SJCRH30 (cell line): ENCODE measurements at regions not wholly inside any gene's neighbourhood (a gene's known extent, or its start where the extent isn't known, plus 50 kb on each side); places are given as distances from the start of the nearest gene placed in this dataset.
"Not testable (repeated sequence)": the region's sequence is repeated elsewhere in the genome, so short reads cannot be mapped to it uniquely, and the experiment has no call there.

Experiments
- DNase-seq, 2 experiments: peaks; one replicate each; pipeline ENCODE4 v3.0.0-alpha.2; 2015 to 2020
- H3K27ac ChIP-seq: fragments of 250-450 bp; sonication (Bioruptor Pico); 2 replicates; pipeline ENCODE4 v1.5.1; 2020; ENCODE audit warnings: mild to moderate bottlenecking, moderate library complexity
- H3K27me3 ChIP-seq: fragments of 250-450 bp; sonication (Bioruptor Pico); 2 replicates; pipeline ENCODE4 v1.5.1; 2020; ENCODE audit warnings: mild to moderate bottlenecking, moderate library complexity
- H3K36me3 ChIP-seq: fragments of 250-450 bp; sonication (Bioruptor Pico); 2 replicates; pipeline ENCODE4 v1.5.1; 2020; ENCODE audit warnings: mild to moderate bottlenecking, moderate library complexity
- H3K4me1 ChIP-seq: fragments of 250-450 bp; sonication (Bioruptor Pico); 2 replicates; pipeline ENCODE4 v1.5.1; 2020; ENCODE audit warnings: mild to moderate bottlenecking, moderate library complexity
- H3K4me3 ChIP-seq: fragments of 250-450 bp; sonication (Bioruptor Pico); 2 replicates; pipeline ENCODE4 v1.5.1; 2020; ENCODE audit warnings: mild to moderate bottlenecking, moderate library complexity
- H3K9me3 ChIP-seq: fragments of 250-450 bp; sonication (Bioruptor Pico); replicated peaks from 2 replicates; pipeline ENCODE4 v1.5.1; 2020; ENCODE audit warnings: mild to moderate bottlenecking, moderate library complexity

DNA sequence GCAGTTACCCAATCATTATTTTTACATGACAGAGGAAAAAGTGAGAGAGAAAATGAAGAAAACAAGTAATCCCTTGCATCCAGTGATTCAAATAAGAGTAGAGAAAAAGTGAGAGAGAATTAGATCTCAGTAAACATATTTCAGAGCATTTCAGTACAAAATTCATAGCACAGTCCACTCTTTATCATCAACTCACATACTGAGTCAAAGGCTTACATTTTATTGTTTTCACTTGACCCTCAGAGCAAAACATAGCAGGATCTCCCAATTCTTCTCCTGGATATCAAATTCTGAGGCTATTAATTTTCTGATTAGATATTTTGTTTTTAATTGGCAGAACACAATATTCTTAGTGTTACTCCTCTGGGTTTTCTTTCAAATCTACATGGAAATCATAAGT lies 1568.3 kb upstream of the PRR20A start:
- no peak for DNase-seq
- Histone ChIP-seq H3K36me3 (no peaks in the 10 kb centered on the region), H3K9me3 (no peaks in the 10 kb centered on the region), H3K4me1 (no peaks in the 10 kb centered on the region), H3K4me3 (no peak overlapping the region), H3K27ac (no peak overlapping the region), H3K27me3 (no peaks in the 10 kb centered on the region)

DNA sequence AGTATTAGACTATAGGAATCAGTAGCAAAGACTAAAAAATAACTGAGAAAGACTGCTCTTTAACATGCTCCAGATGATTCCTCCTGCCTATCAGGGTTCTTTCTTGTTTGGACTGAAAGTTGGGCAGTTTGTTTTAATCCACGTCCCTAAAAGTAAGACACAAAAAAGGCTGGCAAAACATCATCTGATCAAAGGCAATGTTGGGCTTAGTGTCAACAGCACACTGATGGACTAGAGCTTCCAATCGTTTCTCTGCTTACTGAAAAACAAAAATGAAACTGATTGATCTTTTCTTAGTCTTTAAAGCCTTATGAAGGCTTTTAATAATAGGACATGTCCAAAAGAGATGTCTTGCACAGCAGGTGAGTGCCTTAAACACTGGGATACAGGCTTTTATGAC lies 1567.9 kb upstream of the PRR20A start:
- Histone ChIP-seq H3K4me1 (no peaks in the 10 kb centered on the region), H3K4me3 (no peak overlapping the region), H3K9me3 (no peaks in the 10 kb centered on the region), H3K36me3 (no peaks in the 10 kb centered on the region), H3K27ac (no peak overlapping the region), H3K27me3 (no peaks in the 10 kb centered on the region)
- no peak for DNase-seq

DNA sequence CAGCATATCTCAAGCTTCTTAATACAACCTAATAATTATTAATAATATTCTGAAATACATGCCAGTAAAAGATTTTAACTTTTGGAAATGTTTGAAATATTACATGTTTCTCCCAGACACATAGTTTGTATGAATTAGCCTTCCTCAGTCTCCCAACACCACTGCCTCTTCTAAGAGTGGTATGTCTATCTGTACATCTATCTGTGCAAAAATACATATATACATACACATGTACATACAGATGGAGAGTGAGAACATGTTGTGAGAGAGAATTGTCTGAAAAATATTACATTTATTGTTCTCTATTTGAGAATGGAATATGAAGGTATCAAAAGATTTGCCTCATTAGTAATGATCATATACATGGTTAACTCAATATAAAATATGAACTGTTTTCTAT lies 1567.2 kb upstream of the PRR20A start:
- Histone ChIP-seq H3K36me3 (no peaks in the 10 kb centered on the region), H3K9me3 (no peaks in the 10 kb centered on the region), H3K4me3 (no peak overlapping the region), H3K27me3 (no peaks in the 10 kb centered on the region), H3K4me1 (no peaks in the 10 kb centered on the region), H3K27ac (no peak overlapping the region)
- no peak for DNase-seq

DNA sequence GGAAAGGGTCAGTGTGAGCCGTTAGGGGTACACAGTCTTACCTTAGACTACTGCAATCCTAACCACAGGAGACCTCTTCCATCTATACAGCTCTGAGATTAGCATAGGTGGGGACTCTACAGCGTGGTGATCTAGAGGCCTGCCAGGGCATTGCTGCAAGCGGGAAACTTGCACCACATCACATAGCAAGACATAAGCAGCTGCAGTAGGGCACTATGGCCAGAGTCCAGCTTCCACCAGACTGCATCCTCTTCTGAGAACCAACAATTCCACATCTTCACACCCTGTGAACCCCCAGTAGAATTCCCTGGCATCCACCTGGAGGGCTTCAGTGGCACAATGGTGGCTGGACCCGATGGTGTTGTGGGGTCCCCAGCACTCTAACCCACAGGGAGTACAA lies 1564.3 kb upstream of the PRR20A start:
- no peaks in the 10 kb centered on the region for H3K36me3 ChIP-seq
- H3K4me3 ChIP-seq: no peak overlapping the region
- no peaks in the 10 kb centered on the region for H3K9me3 ChIP-seq
- H3K4me1 ChIP-seq: no peaks in the 10 kb centered on the region
- no peaks in the 10 kb centered on the region for H3K27me3 ChIP-seq
- no peak overlapping the region for H3K27ac ChIP-seq
- peak in 1 of 2 experiments; percentile 16 for DNase-seq

DNA sequence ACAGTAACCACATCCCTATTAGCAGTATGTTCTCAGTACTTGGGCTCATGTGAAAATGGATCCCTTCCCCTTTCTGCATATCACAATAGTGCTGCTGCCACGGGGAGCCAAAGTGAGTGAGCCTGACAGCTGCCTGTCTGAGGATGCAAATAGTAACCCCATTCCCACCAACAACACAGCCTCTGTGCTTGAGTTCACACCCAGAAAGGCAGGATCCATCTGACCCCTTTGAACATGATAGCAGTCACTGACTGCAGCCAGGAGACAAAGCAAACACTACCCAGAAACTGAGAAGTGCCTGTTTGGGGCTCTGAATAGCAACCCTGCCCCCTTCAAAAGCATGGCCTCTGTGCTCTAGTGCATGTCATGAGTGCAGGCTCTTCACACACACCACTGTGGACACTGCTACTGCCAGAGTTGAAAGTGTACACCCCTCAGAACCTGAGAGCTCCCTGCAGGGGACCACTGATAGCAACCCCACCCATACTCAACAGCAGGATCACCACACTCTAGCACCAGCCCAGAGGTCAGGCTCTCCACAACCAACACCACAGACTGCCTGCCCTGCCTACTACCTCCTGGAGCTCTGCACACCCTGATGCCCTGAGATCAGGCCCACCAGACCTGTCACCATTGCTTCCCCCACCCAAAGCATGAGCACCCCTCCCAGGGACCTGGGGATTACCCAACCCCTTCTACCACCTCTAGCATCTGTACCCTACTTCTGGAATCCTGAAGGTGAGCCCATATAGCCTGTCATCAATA lies 1563.5 kb upstream of the PRR20A start:
- no peaks in the 10 kb centered on the region for H3K9me3 ChIP-seq

DNA sequence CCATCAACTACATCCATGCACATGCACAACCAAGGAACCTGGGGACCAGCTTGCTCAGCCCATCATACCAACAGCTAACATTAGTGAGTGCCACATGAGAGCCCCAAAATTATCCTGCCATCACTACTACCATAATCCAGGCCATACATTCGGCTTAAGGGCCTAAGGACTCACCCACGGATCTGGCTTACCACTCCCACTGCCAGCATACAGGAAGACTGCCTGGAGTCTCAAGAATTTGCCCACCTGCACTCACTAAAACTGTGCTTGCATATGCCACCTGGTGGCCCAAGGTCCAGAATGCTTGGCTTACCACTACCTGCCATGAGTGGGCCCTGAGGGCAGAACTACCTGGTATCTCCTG lies 1562.9 kb upstream of the PRR20A start:
- Histone ChIP-seq H3K4me3 (no peak overlapping the region), H3K9me3 (no peaks in the 10 kb centered on the region), H3K36me3 (no peaks in the 10 kb centered on the region), H3K4me1 (no peaks in the 10 kb centered on the region), H3K27ac (no peak overlapping the region), H3K27me3 (no peaks in the 10 kb centered on the region)
- no peak for DNase-seq

More for the DNA sequence above, 1563.5 kb upstream of the PRR20A start:
- Histone ChIP-seq H3K4me1 (no peaks in the 10 kb centered on the region), H3K27me3 (no peaks in the 10 kb centered on the region), H3K27ac (no peak overlapping the region), H3K36me3 (no peaks in the 10 kb centered on the region), H3K4me3 (no peak overlapping the region)
- DNase-seq: peak; percentile 25 to 60

DNA sequence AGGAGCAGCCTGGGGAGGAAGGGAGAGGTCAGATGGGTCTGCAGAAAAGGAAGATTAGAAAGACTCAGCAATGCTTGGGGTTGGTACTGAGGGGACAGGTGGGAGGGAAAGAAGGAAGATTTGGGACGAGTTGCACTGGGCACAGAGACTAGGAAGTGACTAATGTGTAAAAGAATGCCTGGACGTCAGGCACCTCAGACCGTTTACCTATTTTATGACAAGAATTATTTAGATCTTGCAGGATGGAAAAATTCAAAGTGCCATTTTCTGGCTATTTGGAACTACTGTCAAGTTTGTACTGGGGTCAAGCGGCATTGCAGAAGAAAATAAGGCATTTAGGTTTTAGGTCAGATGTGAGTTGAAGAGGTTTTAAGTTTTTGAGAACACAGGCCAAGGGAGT lies 1558.4 kb upstream of the PRR20A start:
- DNase-seq, H3K4me3 ChIP-seq, H3K27me3 ChIP-seq, H3K27ac ChIP-seq, H3K36me3 ChIP-seq, H3K4me1 ChIP-seq, H3K9me3 ChIP-seq: not testable (repeated sequence)

DNA sequence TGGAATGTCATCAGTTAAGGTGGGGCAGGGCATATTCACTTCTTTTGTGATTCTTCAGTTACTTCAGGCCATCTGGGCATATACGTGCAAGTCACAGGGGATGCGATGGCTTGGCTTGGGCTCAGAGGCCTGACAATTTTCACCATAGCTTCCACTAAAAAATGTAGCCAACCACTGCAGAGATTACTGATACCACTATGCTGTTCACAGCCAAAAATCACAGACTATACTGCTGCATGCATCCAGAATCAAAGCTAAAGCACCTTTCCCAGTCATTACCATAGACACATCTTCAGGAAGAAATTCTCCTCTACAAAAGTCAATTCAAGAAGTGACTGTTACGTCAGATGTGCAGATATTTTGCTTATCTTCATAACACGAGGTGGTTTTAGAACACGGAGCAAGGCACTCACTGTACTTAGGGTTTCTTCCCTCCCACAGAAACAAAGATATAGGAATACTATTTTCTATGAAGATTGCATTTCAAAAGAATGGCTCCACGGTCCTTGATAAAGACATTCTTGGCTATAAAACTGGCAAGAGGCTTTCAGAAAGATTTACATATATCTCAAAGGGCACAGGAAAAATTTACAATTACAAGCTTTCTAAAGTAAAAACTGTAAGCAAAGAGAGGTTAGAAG lies 1556.6 kb upstream of the PRR20A start:
- H3K4me3 ChIP-seq: no peak overlapping the region
- no peaks in the 10 kb centered on the region for H3K27me3 ChIP-seq
- H3K36me3 ChIP-seq: no peaks in the 10 kb centered on the region
- no peak overlapping the region for H3K27ac ChIP-seq
- H3K9me3 ChIP-seq: no peaks in the 10 kb centered on the region
- no peaks in the 10 kb centered on the region for H3K4me1 ChIP-seq
- no peak for DNase-seq

DNA sequence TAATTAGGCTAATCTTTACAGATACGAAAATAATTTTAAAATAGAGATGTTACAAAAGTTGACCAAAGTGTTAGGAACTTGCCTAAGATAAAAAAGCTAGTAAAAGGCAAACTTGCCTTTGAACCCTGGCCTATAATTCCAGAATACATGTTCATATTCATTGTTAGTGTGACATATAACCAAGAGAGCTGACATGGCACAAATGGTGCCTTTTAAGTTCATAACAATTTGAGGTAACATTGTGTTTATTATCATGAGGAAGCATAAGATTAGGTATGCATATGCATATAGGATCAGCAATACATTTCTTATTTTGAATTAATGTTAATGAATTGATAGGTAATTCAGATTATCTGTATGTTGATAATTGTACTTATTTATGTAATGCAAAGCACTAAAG lies 1537.9 kb upstream of the PRR20A start:
- Histone ChIP-seq H3K27me3 (no peaks in the 10 kb centered on the region), H3K27ac (no peak overlapping the region), H3K36me3 (no peaks in the 10 kb centered on the region), H3K9me3 (no peaks in the 10 kb centered on the region), H3K4me1 (no peaks in the 10 kb centered on the region), H3K4me3 (no peak overlapping the region)
- DNase-seq: no peak

DNA sequence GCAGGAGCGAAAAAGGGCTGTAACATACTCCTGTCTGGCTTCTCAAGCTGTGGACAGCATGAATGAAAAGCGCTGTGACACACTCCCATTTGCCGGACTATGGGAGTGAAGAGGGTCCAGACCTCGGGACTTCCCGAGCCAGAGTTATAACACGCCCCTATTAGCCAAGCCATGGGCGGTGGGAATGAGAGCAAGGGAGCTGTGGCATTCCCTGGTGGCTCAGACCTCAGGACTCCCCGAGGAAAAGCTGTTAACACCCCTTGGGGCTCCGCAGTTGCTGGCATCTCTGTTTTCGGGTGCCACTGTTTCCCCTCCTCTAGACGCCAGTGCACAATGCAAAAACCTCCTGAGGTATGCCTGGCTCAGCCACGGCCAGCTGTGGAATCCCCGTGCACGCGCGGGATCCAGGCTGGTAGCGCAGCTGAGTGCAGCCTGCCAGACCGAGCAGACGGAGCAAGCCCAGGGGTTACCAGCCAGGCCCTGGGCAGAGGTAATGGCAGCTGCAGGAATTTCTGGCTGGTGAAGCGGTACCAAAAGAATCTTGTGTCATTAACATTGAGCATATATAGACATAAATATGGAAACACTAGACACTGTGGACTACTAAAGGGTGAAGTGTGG lies 1534.6 kb upstream of the PRR20A start:
- Histone ChIP-seq H3K27ac (no peak overlapping the region), H3K27me3 (no peaks in the 10 kb centered on the region), H3K36me3 (no peaks in the 10 kb centered on the region), H3K4me1 (peaks cover 7% of the 10 kb centered on the region), H3K4me3 (no peak overlapping the region), H3K9me3 (no peaks in the 10 kb centered on the region)
- DNase-seq: no peak

DNA sequence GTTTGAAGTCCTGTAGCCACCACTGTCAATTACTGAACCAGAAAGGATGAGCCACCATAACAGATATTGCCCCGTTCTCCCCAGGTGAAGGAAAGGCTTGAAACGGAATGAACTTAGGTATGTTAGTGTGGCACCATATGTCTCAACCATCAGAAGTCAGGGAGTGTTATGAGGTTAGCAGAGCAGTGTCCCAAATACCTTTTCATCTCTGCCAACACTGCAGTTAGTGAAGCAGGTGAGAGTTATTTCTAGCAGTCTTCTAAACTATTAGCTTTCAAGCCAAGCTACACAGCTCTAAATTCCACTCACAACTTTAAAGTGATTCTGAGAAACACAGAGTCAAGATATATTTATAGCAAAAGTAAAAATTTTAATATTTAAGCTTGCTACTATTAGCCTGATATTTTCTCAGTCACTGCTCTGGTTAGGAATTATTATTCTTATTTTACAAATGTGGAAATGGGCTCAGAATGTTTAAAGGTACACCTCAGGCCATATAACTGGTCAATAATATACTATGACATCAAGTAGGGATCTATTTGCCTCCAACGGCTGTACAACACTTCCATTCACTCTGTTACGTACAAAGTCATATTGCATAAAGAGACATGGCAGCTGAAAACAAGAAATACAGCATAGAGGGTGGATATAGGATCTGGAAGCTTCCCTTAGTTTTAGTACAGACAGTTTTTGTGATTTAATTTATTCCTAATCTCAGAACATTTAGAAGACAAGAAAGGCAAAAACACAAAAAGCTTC lies 1527.1 kb upstream of the PRR20A start:
- H3K4me3 ChIP-seq: no peak overlapping the region
- peaks cover 14% of the 10 kb centered on the region for H3K4me1 ChIP-seq
- H3K9me3 ChIP-seq: no peaks in the 10 kb centered on the region
- no peak for DNase-seq
- no peaks in the 10 kb centered on the region for H3K36me3 ChIP-seq
- H3K27me3 ChIP-seq: no peaks in the 10 kb centered on the region
- no peak overlapping the region for H3K27ac ChIP-seq

DNA sequence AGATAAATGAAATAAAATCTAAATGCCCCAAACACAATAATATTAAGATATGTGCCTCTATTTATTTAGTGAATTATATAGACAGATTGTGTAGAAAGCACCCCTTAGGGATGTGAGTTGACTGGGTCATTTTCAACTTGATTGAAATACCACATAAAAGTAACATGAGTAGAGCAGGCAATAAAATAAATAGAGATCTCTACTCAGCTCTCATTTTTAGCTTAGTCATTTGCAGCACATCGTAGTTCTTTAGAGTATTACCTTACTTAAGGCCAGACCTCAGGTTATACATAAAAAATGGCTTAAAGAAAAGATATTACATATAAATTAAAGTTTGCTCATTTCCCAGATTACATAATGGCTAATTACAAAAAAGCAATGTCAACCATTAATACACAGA lies 1525.6 kb upstream of the PRR20A start:
- Histone ChIP-seq H3K27ac (no peak overlapping the region), H3K27me3 (no peaks in the 10 kb centered on the region), H3K4me1 (peaks cover 14% of the 10 kb centered on the region), H3K4me3 (no peak overlapping the region), H3K9me3 (no peaks in the 10 kb centered on the region), H3K36me3 (no peaks in the 10 kb centered on the region)
- no peak for DNase-seq

DNA sequence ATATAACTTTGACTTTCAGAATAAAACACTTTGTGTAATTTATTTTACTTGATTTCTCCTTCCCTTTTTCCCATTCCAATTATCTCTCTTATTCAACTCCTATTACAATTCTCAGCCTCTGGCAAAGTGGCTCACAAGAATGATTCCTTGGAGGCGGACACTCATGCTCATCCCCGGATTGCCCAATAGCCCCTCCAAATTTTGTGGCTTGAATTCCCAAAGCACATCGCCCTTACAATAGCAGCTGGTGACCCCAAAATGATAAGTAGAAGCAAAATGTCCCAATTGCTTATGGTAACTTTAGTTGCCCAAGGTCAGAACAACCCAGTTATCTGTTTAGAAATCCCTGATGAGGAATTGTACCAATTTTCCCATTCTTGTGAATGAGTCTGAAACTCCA lies 1523.5 kb upstream of the PRR20A start:
- Histone ChIP-seq H3K9me3 (no peaks in the 10 kb centered on the region), H3K27ac (no peak overlapping the region), H3K4me3 (no peak overlapping the region), H3K4me1 (no peaks in the 10 kb centered on the region), H3K27me3 (no peaks in the 10 kb centered on the region), H3K36me3 (no peaks in the 10 kb centered on the region)
- no peak for DNase-seq

DNA sequence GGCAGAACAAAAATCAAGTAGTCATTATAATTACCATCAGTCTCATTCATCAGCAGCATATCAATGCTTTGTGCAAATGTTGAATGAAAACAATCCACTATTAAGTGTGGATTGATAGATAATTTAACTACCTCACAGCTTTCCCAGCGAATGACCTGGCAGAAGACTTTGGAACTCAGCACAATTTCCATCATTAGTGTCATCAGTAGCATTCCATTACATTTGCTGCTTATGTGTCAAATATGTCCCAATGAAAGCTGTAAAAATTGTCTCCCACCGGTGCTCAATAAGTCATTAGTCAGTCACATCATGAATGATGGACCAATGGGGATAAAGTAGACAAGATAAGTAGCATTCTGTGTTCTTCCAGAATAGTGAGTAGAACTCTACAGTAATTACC lies 1513.5 kb upstream of the PRR20A start:
- Histone ChIP-seq H3K27me3 (no peaks in the 10 kb centered on the region), H3K4me1 (no peaks in the 10 kb centered on the region), H3K9me3 (no peaks in the 10 kb centered on the region), H3K36me3 (no peaks in the 10 kb centered on the region), H3K4me3 (no peak overlapping the region), H3K27ac (no peak overlapping the region)
- no peak for DNase-seq

DNA sequence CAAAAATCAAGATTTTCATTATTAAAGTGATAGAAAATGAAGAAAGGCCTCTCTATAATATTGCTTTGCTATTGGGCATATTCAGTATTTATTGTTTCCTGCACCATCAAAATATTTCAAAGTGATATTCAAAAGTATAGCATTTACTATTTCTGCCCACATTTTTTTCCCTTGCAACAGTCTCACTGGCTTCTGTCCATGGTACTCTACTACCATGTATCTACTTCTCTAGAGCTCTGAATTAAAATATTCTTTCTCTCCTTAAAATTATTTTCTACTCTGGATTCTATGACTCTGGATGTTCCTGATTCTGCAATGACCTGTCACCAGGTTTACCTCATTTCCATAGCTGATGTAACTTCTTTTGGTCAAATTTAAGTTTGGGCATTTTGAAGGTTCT lies 1508.3 kb upstream of the PRR20A start:
- Histone ChIP-seq H3K4me3 (no peak overlapping the region), H3K4me1 (no peaks in the 10 kb centered on the region), H3K9me3 (no peaks in the 10 kb centered on the region), H3K27me3 (no peaks in the 10 kb centered on the region), H3K36me3 (no peaks in the 10 kb centered on the region), H3K27ac (no peak overlapping the region)
- no peak for DNase-seq
